ENCODE measurements at regions not wholly inside any gene's neighbourhood (a gene's known extent, or its start where the extent isn't known, plus 50 kb on each side); places are given as distances from the start of the nearest gene placed in this dataset.
"Not testable (repeated sequence)": the region's sequence is repeated elsewhere in the genome, so short reads cannot be mapped to it uniquely, and the experiment has no call there.

- DNase-seq (ENCODE audit: low spot score in 2 of 2) (no peak), ATAC-seq (no peak)
- H3K27ac Mint-ChIP-seq: no peak overlapping the region
- peaks cover 15 to 19% of the 10 kb centered on the region in 2 donors for H3K9me3 Mint-ChIP-seq
- no peaks in the 10 kb centered on the region for H3K36me3 Mint-ChIP-seq
Observed at GRCh38 chr4:31458813-31459212, 738.6 kb downstream of the PCDH7 start.

GRCh38 chr4:31461421-31461820 lies 741.3 kb downstream of the PCDH7 start:
- ATAC-seq: no peak

GRCh38 chr4:31467781-31468180 lies 747.6 kb downstream of the PCDH7 start:
- H3K27ac Mint-ChIP-seq: no peak overlapping the region
- no peak for ATAC-seq
- DNase-seq (ENCODE audit: low spot score in 2 of 2): no peak
- H3K9me3 Mint-ChIP-seq: peaks cover 16 to 23% of the 10 kb centered on the region in 2 donors
- H3K36me3 Mint-ChIP-seq: peaks cover 0 to 5% of the 10 kb centered on the region in 2 donors

More at GRCh38 chr4:31461421-31461820, 741.3 kb downstream of the PCDH7 start:
- DNase-seq (ENCODE audit: low spot score in 2 of 2): no peak
- H3K27ac Mint-ChIP-seq: no peak overlapping the region
- H3K9me3 Mint-ChIP-seq: peaks cover 16 to 23% of the 10 kb centered on the region in 2 donors
- H3K36me3 Mint-ChIP-seq: peaks cover 0 to 5% of the 10 kb centered on the region in 2 donors

GRCh38 chr4:31474221-31474620 lies 754.1 kb downstream of the PCDH7 start:
- peaks cover 9 to 18% of the 10 kb centered on the region in 2 donors for H3K9me3 Mint-ChIP-seq
- DNase-seq (ENCODE audit: low spot score in 2 of 2) (no peak), ATAC-seq (no peak)
- H3K27ac Mint-ChIP-seq: no peak overlapping the region
- peaks cover 5 to 8% of the 10 kb centered on the region in 2 donors for H3K36me3 Mint-ChIP-seq

- ATAC-seq (no peak), DNase-seq (ENCODE audit: low spot score in 2 of 2) (no peak)
- Mint-ChIP-seq H3K36me3 (no peaks in the 10 kb centered on the region), H3K9me3 (peaks cover 0 to 8% of the 10 kb centered on the region in 2 donors), H3K27ac (no peak overlapping the region)
Observed at GRCh38 chr4:31482691-31483090, 762.5 kb downstream of the PCDH7 start.

- not testable (repeated sequence) for ATAC-seq; DNase-seq (ENCODE audit: low spot score in 2 of 2); H3K36me3 Mint-ChIP-seq; H3K27ac Mint-ChIP-seq
- peaks cover 18 to 30% of the 10 kb centered on the region in 2 donors for H3K9me3 Mint-ChIP-seq
Observed at GRCh38 chr4:31499216-31499615, 779.0 kb downstream of the PCDH7 start.

- Mint-ChIP-seq H3K9me3 (peaks cover 0 to 14% of the 10 kb centered on the region in 2 donors), H3K36me3 (peaks cover 0 to 4% of the 10 kb centered on the region in 2 donors), H3K27ac (no peak overlapping the region)
- DNase-seq (ENCODE audit: low spot score in 2 of 2) (no peak), ATAC-seq (no peak)
Observed at GRCh38 chr4:31516520-31516919, 796.4 kb downstream of the PCDH7 start.

GRCh38 chr4:31518796-31519250 lies 798.7 kb downstream of the PCDH7 start:
- DNase-seq (ENCODE audit: low spot score in 2 of 2) (no peak), ATAC-seq (no peak)
- Mint-ChIP-seq H3K27ac (no peak overlapping the region), H3K9me3 (peaks cover 5 to 15% of the 10 kb centered on the region in 2 donors), H3K36me3 (peaks cover 0 to 10% of the 10 kb centered on the region in 2 donors)

- ATAC-seq: no peak
- no peak for DNase-seq (ENCODE audit: low spot score in 2 of 2)
- peaks cover 30 to 42% of the 10 kb centered on the region in 2 donors for H3K9me3 Mint-ChIP-seq
- no peak overlapping the region for H3K27ac Mint-ChIP-seq
- H3K36me3 Mint-ChIP-seq: no peaks in the 10 kb centered on the region
Observed at GRCh38 chr4:31530555-31530954, 810.4 kb downstream of the PCDH7 start.

- no peak for DNase-seq (ENCODE audit: low spot score in 2 of 2)
- Mint-ChIP-seq H3K36me3 (no peaks in the 10 kb centered on the region), H3K27ac (no peak overlapping the region), H3K9me3 (peaks cover 21 to 30% of the 10 kb centered on the region in 2 donors)
- ATAC-seq: no peak
Observed at GRCh38 chr4:31538877-31539276, 818.7 kb downstream of the PCDH7 start.

GRCh38 chr4:31539284-31540069 lies 819.3 kb downstream of the PCDH7 start:
- Mint-ChIP-seq H3K27ac (no peak overlapping the region), H3K9me3 (peaks cover 19 to 25% of the 10 kb centered on the region in 2 donors), H3K36me3 (no peaks in the 10 kb centered on the region)
- ATAC-seq: no peak
- no peak for DNase-seq (ENCODE audit: low spot score in 2 of 2)

GRCh38 chr4:31545330-31545729 lies 825.2 kb downstream of the PCDH7 start:
- DNase-seq (ENCODE audit: low spot score in 2 of 2) (no peak), ATAC-seq (no peak)
- H3K9me3 Mint-ChIP-seq: peaks cover 6 to 7% of the 10 kb centered on the region in 2 donors
- no peak overlapping the region for H3K27ac Mint-ChIP-seq
- H3K36me3 Mint-ChIP-seq: no peaks in the 10 kb centered on the region

- no peak for DNase-seq (ENCODE audit: low spot score in 2 of 2)
- no peak overlapping the region for H3K27ac Mint-ChIP-seq
- H3K36me3 Mint-ChIP-seq: no peaks in the 10 kb centered on the region
- H3K9me3 Mint-ChIP-seq: peaks cover 6 to 7% of the 10 kb centered on the region in 2 donors
- no peak for ATAC-seq
Observed at GRCh38 chr4:31545755-31546154, 825.6 kb downstream of the PCDH7 start.

- DNase-seq (ENCODE audit: low spot score in 2 of 2): no peak
- H3K27ac Mint-ChIP-seq: no peak overlapping the region
- no peak for ATAC-seq
- H3K9me3 Mint-ChIP-seq: peaks cover 6 to 7% of the 10 kb centered on the region in 2 donors
- no peaks in the 10 kb centered on the region for H3K36me3 Mint-ChIP-seq
Observed at GRCh38 chr4:31548021-31548420, 827.9 kb downstream of the PCDH7 start.

- no peaks in the 10 kb centered on the region for H3K36me3 Mint-ChIP-seq
- no peak for DNase-seq (ENCODE audit: low spot score in 2 of 2)
- ATAC-seq: no peak
- peaks cover 3 to 4% of the 10 kb centered on the region in 2 donors for H3K9me3 Mint-ChIP-seq
- no peak overlapping the region for H3K27ac Mint-ChIP-seq
Observed at GRCh38 chr4:31548823-31549222, 828.7 kb downstream of the PCDH7 start.

- DNase-seq (ENCODE audit: low spot score in 2 of 2): no peak
- peaks cover 4% of the 10 kb centered on the region in 2 donors for H3K9me3 Mint-ChIP-seq
- no peaks in the 10 kb centered on the region for H3K36me3 Mint-ChIP-seq
- no peak for ATAC-seq
- H3K27ac Mint-ChIP-seq: no peak overlapping the region
Observed at GRCh38 chr4:31549256-31549655, 829.1 kb downstream of the PCDH7 start.

- peaks cover 16 to 27% of the 10 kb centered on the region in 2 donors for H3K9me3 Mint-ChIP-seq
- no peak for ATAC-seq
Observed at GRCh38 chr4:31557437-31557836, 837.3 kb downstream of the PCDH7 start.

GRCh38 chr4:31573554-31573953 lies 853.4 kb downstream of the PCDH7 start:
- Mint-ChIP-seq H3K9me3 (peaks cover 4 to 9% of the 10 kb centered on the region in 2 donors), H3K36me3 (no peaks in the 10 kb centered on the region), H3K27ac (no peak overlapping the region)
- ATAC-seq (no peak), DNase-seq (ENCODE audit: low spot score in 2 of 2) (no peak)

More at GRCh38 chr4:31557437-31557836, 837.3 kb downstream of the PCDH7 start:
- no peak for DNase-seq (ENCODE audit: low spot score in 2 of 2)
- Mint-ChIP-seq H3K27ac (no peak overlapping the region), H3K36me3 (peaks cover 0 to 5% of the 10 kb centered on the region in 2 donors)

Measured in activated naive CD4-positive, alpha-beta T cell treated with anti-CD3 and anti-CD28 coated beads, Interleukin-2, amount 50 U/mL, for 72 hours (primary cell).